Left ventricle myocardium inferior (tissue), 1 donor: ENCODE measurements at regions not wholly inside any gene's neighbourhood (a gene's known extent, or its start where the extent isn't known, plus 50 kb on each side); places are given as distances from the start of the nearest gene placed in this dataset.
"Not testable (repeated sequence)": the region's sequence is repeated elsewhere in the genome, so short reads cannot be mapped to it uniquely, and the experiment has no call there.

Source experiments
- DNase-seq: peaks from one replicate; pipeline ENCODE4 v3.0.0-alpha.2; 2020
- H3K27ac ChIP-seq: fragments of 200-600 bp; replicated peaks from 2 replicates; pipeline ENCODE4 v1.8.0; 2021
- H3K27me3 ChIP-seq: fragments of 200-600 bp; 2 replicates; pipeline ENCODE4 v1.8.0; 2021; ENCODE audit warnings: low read depth
- H3K36me3 ChIP-seq: fragments of 200-600 bp; 2 replicates; pipeline ENCODE4 v1.8.0; 2021
- H3K4me1 ChIP-seq: fragments of 200-600 bp; 2 replicates; pipeline ENCODE4 v1.8.0; 2021
- H3K4me3 ChIP-seq: fragments of 200-600 bp; 2 replicates; pipeline ENCODE4 v1.8.0; 2021; ENCODE audit warnings: mild to moderate bottlenecking, moderate library complexity
- H3K9me3 ChIP-seq: fragments of 200-600 bp; replicated peaks from 2 replicates; pipeline ENCODE4 v1.8.0; 2021
- intact Hi-C: fragments of 100-400 bp; cut with micrococcal nuclease; formaldehyde crosslinking; loops from one replicate; pipeline ENCODE4 v1.11.0; 2022
- TF ChIP-seq, protein P1 (sequence below): fragments of 200-600 bp; IDR thresholded peaks from 2 replicates; pipeline ENCODE4 v1.8.0; 2021; ENCODE audit warnings: antibody characterized with exemption, mild to moderate bottlenecking, borderline replicate concordance
- donor health status: DM: no; HTN: yes; CAD: no; lungs with severe emphysema.

GRCh38 chr21:9748451-9748850 is 772.9 kb upstream of the TPTE start:
- H3K36me3 ChIP-seq, H3K9me3 ChIP-seq, H3K27ac ChIP-seq, H3K4me3 ChIP-seq, DNase-seq, intact Hi-C loops, H3K4me1 ChIP-seq: not testable (repeated sequence)
- H3K27me3 ChIP-seq: peaks cover 17% of the 10 kb centered on the region

GRCh38 chr21:9749741-9750230 is 771.6 kb upstream of the TPTE start:
- intact Hi-C loops, H3K36me3 ChIP-seq, H3K4me3 ChIP-seq, H3K9me3 ChIP-seq, H3K4me1 ChIP-seq, H3K27ac ChIP-seq, DNase-seq: not testable (repeated sequence)
- H3K27me3 ChIP-seq: peaks cover 22% of the 10 kb centered on the region

DNA sequence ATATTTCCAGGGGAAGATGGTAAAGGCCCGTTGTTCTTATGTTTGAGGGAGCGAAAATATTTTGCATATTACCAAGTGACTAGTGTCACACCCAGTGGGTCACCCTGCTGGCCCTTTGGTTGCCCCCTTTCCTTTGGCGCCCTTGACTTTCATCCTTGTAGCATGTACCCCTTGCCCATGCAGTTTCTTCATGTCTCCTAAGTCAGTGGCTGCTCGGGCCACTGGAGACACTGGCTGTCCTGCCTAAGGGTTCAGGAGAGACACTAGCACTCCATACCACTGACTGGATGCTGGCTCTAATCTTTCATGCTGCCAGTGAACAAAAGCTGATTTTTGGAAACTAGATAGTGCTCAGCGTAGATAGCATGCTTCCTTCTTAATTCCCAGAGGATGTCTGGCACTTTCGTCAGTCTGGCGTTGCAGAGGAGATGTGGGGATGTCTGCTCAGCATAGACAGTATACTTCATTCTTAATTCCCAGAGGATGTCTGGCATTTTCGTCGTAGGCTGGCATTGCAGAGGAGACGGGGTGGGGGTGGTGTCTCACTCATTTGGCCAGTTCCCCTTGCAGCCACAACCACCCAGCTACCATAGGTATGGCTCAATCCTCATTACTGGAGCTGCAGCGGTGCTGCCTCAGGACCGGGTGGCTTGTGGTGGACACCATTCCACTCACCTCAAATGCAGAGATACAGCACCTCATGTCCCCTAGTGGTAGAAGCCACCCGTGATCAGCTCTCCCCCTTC is 770.9 kb upstream of the TPTE start:
- Histone ChIP-seq H3K4me1 (no peaks in the 10 kb centered on the region), H3K27me3 (peaks cover 17% of the 10 kb centered on the region), H3K27ac (no peak overlapping the region), H3K36me3 (no peaks in the 10 kb centered on the region), H3K9me3 (no peaks in the 10 kb centered on the region), H3K4me3 (no peak overlapping the region)
- no peak for DNase-seq
- intact Hi-C loops: no loop called here
- TF ChIP-seq, protein P1, sequence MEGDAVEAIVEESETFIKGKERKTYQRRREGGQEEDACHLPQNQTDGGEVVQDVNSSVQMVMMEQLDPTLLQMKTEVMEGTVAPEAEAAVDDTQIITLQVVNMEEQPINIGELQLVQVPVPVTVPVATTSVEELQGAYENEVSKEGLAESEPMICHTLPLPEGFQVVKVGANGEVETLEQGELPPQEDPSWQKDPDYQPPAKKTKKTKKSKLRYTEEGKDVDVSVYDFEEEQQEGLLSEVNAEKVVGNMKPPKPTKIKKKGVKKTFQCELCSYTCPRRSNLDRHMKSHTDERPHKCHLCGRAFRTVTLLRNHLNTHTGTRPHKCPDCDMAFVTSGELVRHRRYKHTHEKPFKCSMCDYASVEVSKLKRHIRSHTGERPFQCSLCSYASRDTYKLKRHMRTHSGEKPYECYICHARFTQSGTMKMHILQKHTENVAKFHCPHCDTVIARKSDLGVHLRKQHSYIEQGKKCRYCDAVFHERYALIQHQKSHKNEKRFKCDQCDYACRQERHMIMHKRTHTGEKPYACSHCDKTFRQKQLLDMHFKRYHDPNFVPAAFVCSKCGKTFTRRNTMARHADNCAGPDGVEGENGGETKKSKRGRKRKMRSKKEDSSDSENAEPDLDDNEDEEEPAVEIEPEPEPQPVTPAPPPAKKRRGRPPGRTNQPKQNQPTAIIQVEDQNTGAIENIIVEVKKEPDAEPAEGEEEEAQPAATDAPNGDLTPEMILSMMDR: no peak

GRCh38 chr21:9751087-9751585 is 770.2 kb upstream of the TPTE start:
- H3K9me3 ChIP-seq, H3K4me3 ChIP-seq, intact Hi-C loops, H3K27ac ChIP-seq, H3K4me1 ChIP-seq, DNase-seq, H3K36me3 ChIP-seq: not testable (repeated sequence)
- peaks cover 16% of the 10 kb centered on the region for H3K27me3 ChIP-seq

DNA sequence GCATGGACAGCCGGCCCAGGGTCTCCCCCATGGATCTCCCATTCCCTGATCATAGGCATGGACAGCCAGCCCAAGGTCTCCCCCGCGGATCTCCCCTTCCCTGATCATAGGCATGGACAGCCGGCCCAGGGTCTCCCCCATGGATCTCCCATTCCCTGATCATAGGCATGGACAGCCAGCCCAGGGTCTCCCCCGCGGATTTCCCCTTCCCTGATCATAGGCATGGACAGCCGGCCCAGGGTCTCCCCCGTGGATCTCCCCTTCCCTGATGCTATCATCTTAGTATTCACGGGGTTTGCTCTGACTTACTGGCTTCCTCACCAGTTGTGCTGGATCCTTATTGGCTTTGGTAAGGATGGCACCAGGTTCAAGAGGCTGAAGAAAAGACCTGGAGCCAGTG is 769.4 kb upstream of the TPTE start:
- H3K36me3 ChIP-seq, H3K4me3 ChIP-seq, H3K27ac ChIP-seq, intact Hi-C loops, H3K4me1 ChIP-seq, H3K9me3 ChIP-seq, DNase-seq: not testable (repeated sequence)
- H3K27me3 ChIP-seq: peaks cover 16% of the 10 kb centered on the region

- peaks cover 16% of the 10 kb centered on the region for H3K27me3 ChIP-seq
- DNase-seq, H3K4me1 ChIP-seq, H3K36me3 ChIP-seq, H3K27ac ChIP-seq, intact Hi-C loops, H3K4me3 ChIP-seq, H3K9me3 ChIP-seq: not testable (repeated sequence)
Observed at GRCh38 chr21:9753441-9753840, 767.9 kb upstream of the TPTE start.

DNA sequence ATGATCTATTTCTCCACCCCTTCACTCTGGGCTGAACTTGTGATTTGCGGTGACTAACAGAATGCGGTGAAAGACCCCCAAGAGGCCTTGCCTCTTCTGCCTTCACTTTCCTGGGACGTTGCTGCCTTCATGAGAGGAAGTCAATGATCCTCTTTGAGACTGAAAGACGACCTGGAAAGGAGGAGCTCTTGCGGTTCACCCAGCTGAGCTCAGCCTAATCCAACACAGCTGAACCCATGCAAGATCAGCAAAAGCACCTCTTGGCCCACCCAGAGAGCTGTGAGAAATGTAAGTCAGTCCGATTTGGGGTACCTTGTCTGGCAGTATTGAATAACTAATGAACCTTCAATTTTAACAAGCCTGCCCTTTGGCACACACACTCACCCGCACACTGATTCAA is 767.4 kb upstream of the TPTE start:
- Histone ChIP-seq H3K36me3 (no peaks in the 10 kb centered on the region), H3K27me3 (peaks cover 19% of the 10 kb centered on the region), H3K9me3 (peaks cover 5% of the 10 kb centered on the region), H3K4me3 (no peak overlapping the region), H3K27ac (no peak overlapping the region), H3K4me1 (no peaks in the 10 kb centered on the region)
- no peak for DNase-seq
- intact Hi-C loops: no loop called here
- TF ChIP-seq, protein P1: no peak

DNA sequence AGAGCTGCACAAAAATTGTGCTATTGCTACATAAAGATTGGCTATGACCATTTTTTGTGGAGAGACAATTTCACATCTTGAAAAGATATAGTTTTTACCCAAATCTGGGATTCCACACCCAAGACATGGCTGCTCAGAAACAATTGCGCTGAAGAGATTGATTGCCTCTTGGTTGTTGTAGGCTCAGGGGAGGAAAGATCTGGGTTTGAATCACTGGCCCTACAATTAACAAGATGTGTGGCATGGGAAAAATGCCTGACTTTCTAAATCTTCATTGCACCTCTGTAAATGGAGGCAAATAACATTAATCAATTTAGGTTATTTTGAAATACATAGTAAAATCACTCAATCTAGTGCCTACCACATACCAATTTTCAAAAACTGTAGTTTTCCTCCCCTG is 766.9 kb upstream of the TPTE start:
- not testable (repeated sequence) for H3K9me3 ChIP-seq

More for the DNA sequence above, 766.9 kb upstream of the TPTE start:
- H3K4me3 ChIP-seq, H3K4me1 ChIP-seq, H3K36me3 ChIP-seq, intact Hi-C loops, H3K27ac ChIP-seq, DNase-seq: not testable (repeated sequence)
- H3K27me3 ChIP-seq: peaks cover 21% of the 10 kb centered on the region
